Naive thymus-derived CD4-positive, alpha-beta T cell (primary cell): ENCODE measurements at regions not wholly inside any gene's neighbourhood (a gene's known extent, or its start where the extent isn't known, plus 50 kb on each side); places are given as distances from the start of the nearest gene placed in this dataset.

Experiments used
- ATAC-seq: fragments of 150-1000 bp; cut with Tn5 transposase; 2 replicates; pipeline ENCODE4 v1.10.0; 2021; ENCODE audit warnings: mild to moderate bottlenecking, moderate library complexity
- CTCF ChIA-PET: fragments of 350-600 bp; sonication (Branson Sonifier 250); formaldehyde crosslinking; loops from one replicate; lab custom pipeline; 2021; ENCODE audit warnings: antibody characterized with exemption; lab: Charles Lee
- POLR2A ChIA-PET: fragments of 350-600 bp; sonication (Branson Sonifier 250); formaldehyde crosslinking; loops from one replicate; lab custom pipeline; 2021; ENCODE audit warnings: antibody characterized with exemption, inconsistent platforms; lab: Charles Lee
- DNase-seq, 9 donors: peaks; one replicate each; pipeline versions ENCODE4 v3.0.0 to v3.0.0-alpha.2; 2020 to 2022; ENCODE audit warnings: mixed read lengths in 1 of 9
- H3K27ac ChIP-seq: one replicate; pipeline ENCODE4 v1.7.0; 2013; ENCODE audit warnings: mild to moderate bottlenecking, low read depth, low read length, moderate library complexity
- H3K27me3 ChIP-seq, 2 donors: one replicate each; pipeline ENCODE4 v1.7.0; 2013; ENCODE audit warnings: low read length in 2 of 2, mild to moderate bottlenecking in 2 of 2, moderate library complexity in 2 of 2; ENCODE audit not compliant: control insufficient read depth in 2 of 2, insufficient read depth in 2 of 2
- H3K36me3 ChIP-seq, 3 experiments: 1 replicate in 2 of 3; 2 replicates in 1 of 3; pipeline ENCODE4 v1.7.0; 2013; ENCODE audit warnings: low read length in 3 of 3, mild to moderate bottlenecking in 3 of 3, moderate library complexity in 1 of 3; ENCODE audit not compliant: insufficient read depth in 3 of 3, control insufficient read depth in 2 of 3
- H3K4me1 ChIP-seq, 2 donors: one replicate each; pipeline ENCODE4 v1.7.0; 2013; ENCODE audit warnings: low read length in 2 of 2, mild to moderate bottlenecking in 2 of 2, moderate library complexity in 1 of 2; ENCODE audit not compliant: control insufficient read depth in 2 of 2, insufficient read depth in 2 of 2
- H3K4me3 ChIP-seq: 2 replicates; pipeline ENCODE4 v1.7.0; 2013; ENCODE audit warnings: mild to moderate bottlenecking, low read length
- H3K9me3 ChIP-seq, 3 experiments: 1 replicate in 2 of 3; 2 replicates in 1 of 3; pipeline ENCODE4 v1.7.0; 2013; ENCODE audit warnings: low read length in 3 of 3; ENCODE audit not compliant: control insufficient read depth in 2 of 3
- H3K27ac Mint-ChIP-seq, 9 donors: one replicate each; pipeline ENCODE4 v1.8.0; 2020 to 2022; ENCODE audit warnings: mixed read lengths in 9 of 9, mild to moderate bottlenecking in 8 of 9, moderate library complexity in 5 of 9, inconsistent platforms in 2 of 9
- H3K27me3 Mint-ChIP-seq, 5 donors: one replicate each; pipeline ENCODE4 v1.8.0; 2021 to 2022; ENCODE audit warnings: mixed read lengths in 5 of 5, mild to moderate bottlenecking in 1 of 5
- H3K36me3 Mint-ChIP-seq, 5 donors: one replicate each; pipeline ENCODE4 v1.8.0; 2020 to 2022; ENCODE audit warnings: mixed read lengths in 5 of 5, mild to moderate bottlenecking in 3 of 5, inconsistent platforms in 1 of 5
- H3K4me1 Mint-ChIP-seq, 7 donors: one replicate each; pipeline ENCODE4 v1.8.0; 2020 to 2022; ENCODE audit warnings: mixed read lengths in 7 of 7, mild to moderate bottlenecking in 3 of 7, inconsistent platforms in 1 of 7
- H3K4me3 Mint-ChIP-seq, 10 donors: one replicate each; pipeline ENCODE4 v1.8.0; 2020 to 2022; ENCODE audit warnings: mild to moderate bottlenecking in 10 of 10, mixed read lengths in 10 of 10, moderate library complexity in 6 of 10, inconsistent platforms in 2 of 10
- H3K9me3 Mint-ChIP-seq, 11 donors: one replicate each; pipeline ENCODE4 v1.8.0; 2020 to 2022; ENCODE audit warnings: mixed read lengths in 11 of 11, mild to moderate bottlenecking in 4 of 11, inconsistent platforms in 1 of 11, moderate library complexity in 1 of 11
- intact Hi-C, 2 donors: fragments of 100-400 bp; cut with micrococcal nuclease; formaldehyde crosslinking; loops; one replicate each; pipeline ENCODE4 v1.15.1; 2023

- Histone ChIP-seq H3K9me3 (no peaks in the 10 kb centered on the region), H3K4me1 (no peaks in the 10 kb centered on the region), H3K27me3 (no peaks in the 10 kb centered on the region), H3K36me3 (no peaks in the 10 kb centered on the region), H3K27ac (no peak overlapping the region), H3K4me3 (no peak overlapping the region)
- Mint-ChIP-seq H3K36me3 (no peaks in the 10 kb centered on the region), H3K4me3 (no peak overlapping the region), H3K27ac (no peak overlapping the region), H3K27me3 (peaks cover 2 to 42% (median 29%) of the 10 kb centered on the region in 5 donors), H3K9me3 (peaks cover 0 to 4% (median 0%) of the 10 kb centered on the region in 11 donors), H3K4me1 (no peaks in the 10 kb centered on the region)
- DNase-seq = no peak
- CTCF ChIA-PET = no interaction called here
- POLR2A ChIA-PET = no interaction called here
- intact Hi-C loops = no loop called here
- ATAC-seq = no peak
Measured at GRCh38 chr16:86772671-86773353, 194.5 kb downstream of the FOXL1 start.

DNA sequence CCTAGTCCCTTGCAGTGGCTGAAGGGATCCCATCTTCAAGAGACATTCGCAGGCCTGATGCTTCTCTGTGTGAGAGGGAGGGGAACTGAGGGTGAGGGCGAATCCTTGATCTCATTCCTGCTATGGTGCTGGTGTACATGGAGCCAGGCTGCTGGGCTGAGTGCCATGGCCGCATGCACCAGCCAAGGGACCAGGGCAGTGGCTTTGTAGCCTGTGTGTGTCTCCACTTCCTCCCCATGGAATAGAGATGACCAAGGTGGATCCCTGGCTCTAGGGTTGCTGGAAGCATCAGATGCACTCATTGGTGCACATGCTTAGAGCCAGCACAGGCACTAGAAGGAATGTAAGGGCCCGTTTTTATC lies 195.0 kb downstream of the FOXL1 start:
- Mint-ChIP-seq H3K4me1 (no peaks in the 10 kb centered on the region), H3K4me3 (no peak overlapping the region), H3K9me3 (peaks cover 0 to 4% (median 0%) of the 10 kb centered on the region in 11 donors), H3K36me3 (no peaks in the 10 kb centered on the region), H3K27ac (no peak overlapping the region), H3K27me3 (peaks cover 2 to 41% (median 28%) of the 10 kb centered on the region in 5 donors)
- POLR2A ChIA-PET = no interaction called here
- Histone ChIP-seq H3K4me3 (no peak overlapping the region), H3K27ac (no peak overlapping the region), H3K4me1 (no peaks in the 10 kb centered on the region), H3K9me3 (no peaks in the 10 kb centered on the region), H3K36me3 (no peaks in the 10 kb centered on the region), H3K27me3 (no peaks in the 10 kb centered on the region)
- DNase-seq = no peak
- CTCF ChIA-PET = no interaction called here
- intact Hi-C loops = no loop called here
- no peak for ATAC-seq

- no peaks in the 10 kb centered on the region for H3K4me1 ChIP-seq
- no peak for ATAC-seq
- POLR2A ChIA-PET = no interaction called here
- H3K27ac Mint-ChIP-seq = no peak overlapping the region
- H3K4me3 Mint-ChIP-seq = no peak overlapping the region
- H3K27me3 ChIP-seq = no peaks in the 10 kb centered on the region
- no peaks in the 10 kb centered on the region for H3K36me3 ChIP-seq
- H3K27ac ChIP-seq = no peak overlapping the region
- H3K27me3 Mint-ChIP-seq = peaks cover 5 to 36% (median 29%) of the 10 kb centered on the region in 5 donors
- H3K4me3 ChIP-seq = no peak overlapping the region
- DNase-seq = no peak
- intact Hi-C loops = no loop called here
- CTCF ChIA-PET = no interaction called here
- peaks cover 0 to 2% (median 0%) of the 10 kb centered on the region in 11 donors for H3K9me3 Mint-ChIP-seq
- no peaks in the 10 kb centered on the region for H3K36me3 Mint-ChIP-seq
- H3K4me1 Mint-ChIP-seq = no peaks in the 10 kb centered on the region
- H3K9me3 ChIP-seq = no peaks in the 10 kb centered on the region
Measured at GRCh38 chr16:86774931-86775330, 196.6 kb downstream of the FOXL1 start.

- no peaks in the 10 kb centered on the region for H3K36me3 Mint-ChIP-seq
- peaks cover 5 to 33% (median 27%) of the 10 kb centered on the region in 5 donors for H3K27me3 Mint-ChIP-seq
- no peak for ATAC-seq
Measured at GRCh38 chr16:86775511-86775921, 197.2 kb downstream of the FOXL1 start.

DNA sequence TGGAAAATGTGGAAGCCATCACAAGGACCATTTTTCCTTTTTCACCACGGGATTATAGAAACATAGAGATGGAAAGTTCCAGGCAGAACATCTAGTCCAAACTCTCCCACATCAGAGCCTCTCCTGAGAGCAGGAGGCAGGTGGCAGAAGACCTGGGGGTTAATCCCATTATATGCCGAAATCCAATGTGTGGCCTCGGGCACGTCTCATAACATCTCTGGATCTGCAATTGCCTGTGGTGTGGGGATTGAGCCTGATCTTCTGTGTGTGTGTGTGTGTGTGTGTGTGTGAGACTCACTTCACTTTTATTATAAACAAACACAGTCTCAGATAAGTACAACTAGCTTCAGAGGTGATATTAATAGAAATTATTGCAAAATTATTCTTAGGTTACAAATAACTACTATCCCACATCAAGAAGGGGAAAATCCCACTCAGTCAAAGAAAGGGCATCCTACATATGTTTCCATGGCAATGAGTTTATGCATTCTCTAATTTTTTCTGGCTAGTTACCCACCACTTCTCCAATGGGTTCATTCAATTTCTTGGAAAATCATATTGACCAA lies 199.1 kb downstream of the FOXL1 start:
- POLR2A ChIA-PET = no interaction called here
- no peak overlapping the region for H3K4me3 Mint-ChIP-seq
- Histone ChIP-seq H3K27me3 (no peaks in the 10 kb centered on the region), H3K4me3 (no peak overlapping the region), H3K9me3 (no peaks in the 10 kb centered on the region), H3K27ac (no peak overlapping the region), H3K4me1 (no peaks in the 10 kb centered on the region), H3K36me3 (no peaks in the 10 kb centered on the region)
- H3K4me1 Mint-ChIP-seq = no peaks in the 10 kb centered on the region
- H3K27ac Mint-ChIP-seq = no peak overlapping the region
- intact Hi-C loops = no loop called here
- CTCF ChIA-PET = no interaction called here
- peaks cover 0 to 1% (median 0%) of the 10 kb centered on the region in 11 donors for H3K9me3 Mint-ChIP-seq
- ATAC-seq (no peak), DNase-seq (no peak)
- no peaks in the 10 kb centered on the region for H3K36me3 Mint-ChIP-seq
- H3K27me3 Mint-ChIP-seq = peaks cover 4 to 39% (median 18%) of the 10 kb centered on the region in 5 donors

More at GRCh38 chr16:86775511-86775921, 197.2 kb downstream of the FOXL1 start:
- no peak overlapping the region for H3K4me3 Mint-ChIP-seq
- intact Hi-C loops = no loop called here
- H3K27me3 ChIP-seq = no peaks in the 10 kb centered on the region
- no peak overlapping the region for H3K27ac Mint-ChIP-seq
- no peak for DNase-seq
- ChIA-PET POLR2A (no interaction called here), CTCF (no interaction called here)
- no peak overlapping the region for H3K27ac ChIP-seq
- no peaks in the 10 kb centered on the region for H3K36me3 ChIP-seq
- H3K4me1 ChIP-seq = no peaks in the 10 kb centered on the region
- H3K9me3 Mint-ChIP-seq = peaks cover 0 to 3% (median 0%) of the 10 kb centered on the region in 11 donors
- H3K4me1 Mint-ChIP-seq = no peaks in the 10 kb centered on the region
- no peak overlapping the region for H3K4me3 ChIP-seq
- H3K9me3 ChIP-seq = no peaks in the 10 kb centered on the region

DNA sequence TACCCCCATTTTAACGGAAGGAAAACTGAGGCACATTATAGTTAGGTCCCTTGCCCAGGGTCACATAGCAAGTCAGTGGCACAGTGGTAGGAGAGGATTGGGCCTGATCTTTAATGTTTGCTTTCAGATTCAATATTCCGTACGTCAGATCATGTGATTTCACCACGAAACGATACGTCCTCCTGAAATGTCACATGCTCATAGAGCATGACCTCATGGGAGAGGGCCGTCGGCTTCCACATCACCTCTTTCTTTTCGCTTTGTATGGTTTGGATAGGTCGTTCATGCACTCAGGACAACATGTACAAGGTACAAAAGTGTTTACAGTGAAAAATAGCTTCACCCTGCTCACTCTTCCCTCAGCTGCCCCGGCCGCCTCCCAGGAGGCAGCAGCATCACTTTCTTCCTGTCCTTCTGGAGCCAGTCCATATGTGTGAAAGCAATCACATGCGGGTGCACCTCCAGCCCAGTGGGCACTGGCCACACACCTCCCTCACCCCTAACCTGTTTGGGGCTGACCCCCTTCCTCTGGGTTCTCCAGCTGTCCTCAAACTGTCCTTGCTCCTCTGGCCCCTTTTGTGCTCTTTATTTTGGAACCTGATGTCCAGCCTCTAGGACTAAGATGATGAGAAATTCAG lies 199.9 kb downstream of the FOXL1 start:
- no peak for ATAC-seq
- H3K36me3 ChIP-seq = no peaks in the 10 kb centered on the region
- H3K27ac Mint-ChIP-seq = no peak overlapping the region
- no peak overlapping the region for H3K27ac ChIP-seq
- no peaks in the 10 kb centered on the region for H3K4me1 ChIP-seq
- H3K27me3 Mint-ChIP-seq = peaks cover 4 to 32% (median 12%) of the 10 kb centered on the region in 5 donors
- H3K4me1 Mint-ChIP-seq = no peaks in the 10 kb centered on the region
- H3K27me3 ChIP-seq = no peaks in the 10 kb centered on the region
- intact Hi-C loops = no loop called here
- no peak overlapping the region for H3K4me3 ChIP-seq
- H3K9me3 Mint-ChIP-seq = peaks cover 0 to 1% (median 0%) of the 10 kb centered on the region in 11 donors
- no peak for DNase-seq
- no peaks in the 10 kb centered on the region for H3K9me3 ChIP-seq
- no peak overlapping the region for H3K4me3 Mint-ChIP-seq
- POLR2A ChIA-PET = no interaction called here
- no peaks in the 10 kb centered on the region for H3K36me3 Mint-ChIP-seq
- CTCF ChIA-PET = no interaction called here
